ENCODE measurements at regions not wholly inside any gene's neighbourhood (a gene's known extent, or its start where the extent isn't known, plus 50 kb on each side); places are given as distances from the start of the nearest gene placed in this dataset.

DNA sequence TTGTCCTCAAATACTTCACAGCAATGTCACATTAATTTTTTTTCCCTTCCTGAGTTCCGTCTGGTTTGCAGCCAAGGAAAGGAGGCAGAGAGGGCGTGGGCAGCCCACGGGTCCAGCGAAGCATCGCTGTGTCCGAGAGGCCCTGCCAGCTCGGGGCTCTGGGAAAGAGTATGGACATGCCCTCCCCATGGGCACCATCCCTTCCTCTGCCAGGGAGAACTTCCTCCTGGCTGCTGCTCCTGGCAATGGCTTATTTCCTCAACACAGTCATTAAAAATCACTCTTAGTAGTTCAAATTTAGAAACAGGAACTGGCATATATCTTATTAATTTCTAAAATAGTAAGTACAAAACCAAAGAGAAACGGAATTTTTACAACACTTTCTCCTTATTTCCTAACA is 115.4 kb downstream of the RIPK4 start:
- no peak for DNase-seq

DNA sequence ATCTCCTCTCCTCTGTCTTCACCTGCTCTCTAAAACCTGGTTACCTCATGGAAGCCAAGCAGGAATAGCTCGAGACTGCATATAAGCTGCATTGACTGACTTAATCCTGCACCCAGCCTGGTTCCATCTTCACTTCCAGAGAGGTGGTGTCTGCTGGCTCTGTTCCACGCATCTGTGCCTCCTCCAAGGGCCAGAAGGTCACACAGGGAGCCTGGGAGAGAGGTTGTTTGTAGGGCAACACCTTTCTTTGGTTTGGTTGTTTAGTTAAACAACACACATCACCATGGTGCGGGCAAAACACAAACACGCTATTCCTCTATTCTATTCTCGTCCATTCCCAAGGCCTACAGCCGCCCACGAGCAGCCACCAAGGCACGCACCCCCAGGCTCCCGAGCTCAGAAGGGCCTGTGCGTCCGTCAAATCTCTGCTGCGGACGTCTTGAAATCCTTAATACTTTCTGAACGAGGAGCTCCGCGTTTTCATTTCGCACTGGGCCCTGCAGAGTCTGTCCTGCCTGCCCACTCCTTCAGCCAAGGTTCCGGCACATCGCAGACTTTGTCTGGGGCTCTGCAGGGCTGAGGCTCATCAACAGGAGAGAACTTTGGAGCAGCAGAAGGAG is 116.2 kb downstream of the RIPK4 start:
- DNase-seq, result no peak

DNA sequence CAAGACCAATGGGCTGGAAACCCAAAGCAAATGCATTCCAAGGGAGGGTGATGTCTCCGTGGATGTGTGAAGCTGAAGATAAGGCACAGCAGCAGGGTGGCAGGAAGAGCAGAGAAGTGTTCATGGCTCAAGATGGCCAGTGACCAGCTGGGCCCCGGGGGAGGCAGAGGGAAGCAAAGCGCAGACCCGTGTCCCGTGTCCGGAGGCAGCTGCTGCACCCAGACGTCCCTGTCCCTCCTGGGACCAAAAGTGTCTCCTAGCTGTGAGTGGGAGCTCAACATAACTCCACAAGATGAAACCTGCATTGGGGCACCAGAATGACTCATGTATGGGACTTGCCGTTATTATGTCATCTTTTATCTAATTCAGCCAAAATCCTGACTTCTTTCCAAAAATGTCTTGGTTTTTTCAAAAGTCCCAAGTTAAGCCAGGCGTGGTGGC is 118.2 kb downstream of the RIPK4 start:
- peak; percentile 30 for DNase-seq

DNA sequence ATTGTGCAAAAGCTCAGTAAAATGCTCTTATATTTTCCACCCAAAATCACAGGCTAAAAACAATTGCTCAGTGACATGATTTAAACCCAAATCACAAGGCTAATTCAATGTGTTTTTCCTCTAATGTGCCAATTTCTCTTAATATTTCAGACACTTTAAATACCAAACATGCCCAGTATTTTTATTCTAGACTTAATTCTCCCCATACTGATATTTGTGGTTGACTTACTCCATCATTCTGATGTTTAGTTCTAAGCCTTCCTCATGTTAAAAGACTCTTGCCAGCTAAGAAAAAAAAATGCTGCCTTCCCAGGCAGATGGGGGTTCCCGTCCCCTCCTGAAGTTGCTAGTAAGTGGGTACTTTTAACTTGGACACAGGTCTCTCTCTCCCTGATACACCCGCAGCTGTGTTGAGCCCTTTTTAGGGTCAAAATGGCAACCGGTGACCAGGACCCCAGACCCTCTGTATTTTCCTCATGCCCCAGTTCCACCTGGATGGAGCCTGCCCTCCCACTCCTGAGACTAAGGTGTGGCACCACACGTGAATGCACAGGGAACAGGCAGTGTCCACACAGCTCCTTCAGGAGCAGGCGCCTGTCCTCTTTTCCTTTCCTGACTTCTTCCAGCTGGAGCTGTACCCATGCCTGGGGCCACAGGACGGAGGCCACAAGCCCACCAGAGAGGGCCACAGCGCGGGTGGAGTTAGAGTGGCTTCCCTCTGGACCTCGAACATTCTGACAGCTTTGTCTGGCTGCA is 118.9 kb downstream of the RIPK4 start:
- no peak for DNase-seq

GRCh38 chr21:41643246-41643966 is 123.4 kb downstream of the RIPK4 start:
- no peak for DNase-seq

DNA sequence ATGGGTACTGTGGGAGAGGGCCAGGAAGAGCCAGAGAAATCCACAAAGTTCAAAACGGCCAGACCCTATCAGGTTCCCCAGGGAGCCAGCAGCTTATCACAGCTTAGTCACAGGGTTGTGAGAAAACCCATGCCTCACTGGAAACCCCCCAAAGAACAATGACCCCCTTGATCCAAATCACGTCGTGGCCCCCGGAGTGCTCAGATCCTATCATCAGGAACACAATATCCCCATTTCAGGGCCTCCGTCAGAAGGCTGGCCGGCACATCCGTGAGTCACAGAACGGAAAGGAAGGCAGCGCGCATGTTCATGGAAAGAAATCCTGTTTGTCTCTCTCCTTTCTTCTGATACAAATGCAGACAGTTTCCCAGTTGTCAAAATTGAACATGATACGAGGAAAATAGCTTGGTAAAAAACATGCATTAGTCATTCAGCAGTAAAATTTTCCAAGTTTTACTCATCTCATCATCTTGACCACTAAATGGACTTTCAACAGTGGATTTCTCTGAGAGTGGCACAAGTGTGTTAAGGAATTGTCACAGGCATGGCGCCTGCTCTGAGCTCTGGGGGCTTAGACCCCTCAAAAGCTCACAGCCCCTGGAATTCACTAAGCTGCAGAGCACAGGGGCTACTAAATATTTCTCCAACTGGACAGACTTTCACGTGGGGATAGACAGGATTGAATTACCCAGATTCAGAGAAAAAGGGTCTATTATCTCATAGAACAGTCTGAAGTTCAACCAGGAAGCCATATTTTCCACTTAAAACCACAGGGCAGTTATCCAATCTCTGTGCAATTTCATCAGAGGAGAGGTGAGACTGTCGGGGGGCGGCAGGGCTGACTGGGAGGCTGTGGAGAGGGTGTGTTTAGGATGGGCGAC is 124.8 kb downstream of the RIPK4 start:
- DNase-seq, result no peak

DNA sequence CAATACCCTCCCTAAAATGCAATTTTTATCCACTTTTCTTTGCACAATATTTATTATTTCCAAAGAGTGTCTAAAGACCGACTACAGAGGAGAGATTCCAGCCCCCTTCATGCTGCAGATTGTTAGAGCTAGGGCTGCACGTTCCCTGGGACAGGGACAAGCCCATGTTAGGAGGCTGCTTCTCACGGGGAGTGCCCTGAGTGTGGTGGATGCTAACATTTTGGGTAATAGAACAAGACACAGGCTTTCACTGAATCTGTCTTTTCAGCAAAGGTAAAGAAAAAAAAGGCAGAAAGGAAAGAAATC is 125.4 kb downstream of the RIPK4 start:
- DNase-seq, result no peak

DNA sequence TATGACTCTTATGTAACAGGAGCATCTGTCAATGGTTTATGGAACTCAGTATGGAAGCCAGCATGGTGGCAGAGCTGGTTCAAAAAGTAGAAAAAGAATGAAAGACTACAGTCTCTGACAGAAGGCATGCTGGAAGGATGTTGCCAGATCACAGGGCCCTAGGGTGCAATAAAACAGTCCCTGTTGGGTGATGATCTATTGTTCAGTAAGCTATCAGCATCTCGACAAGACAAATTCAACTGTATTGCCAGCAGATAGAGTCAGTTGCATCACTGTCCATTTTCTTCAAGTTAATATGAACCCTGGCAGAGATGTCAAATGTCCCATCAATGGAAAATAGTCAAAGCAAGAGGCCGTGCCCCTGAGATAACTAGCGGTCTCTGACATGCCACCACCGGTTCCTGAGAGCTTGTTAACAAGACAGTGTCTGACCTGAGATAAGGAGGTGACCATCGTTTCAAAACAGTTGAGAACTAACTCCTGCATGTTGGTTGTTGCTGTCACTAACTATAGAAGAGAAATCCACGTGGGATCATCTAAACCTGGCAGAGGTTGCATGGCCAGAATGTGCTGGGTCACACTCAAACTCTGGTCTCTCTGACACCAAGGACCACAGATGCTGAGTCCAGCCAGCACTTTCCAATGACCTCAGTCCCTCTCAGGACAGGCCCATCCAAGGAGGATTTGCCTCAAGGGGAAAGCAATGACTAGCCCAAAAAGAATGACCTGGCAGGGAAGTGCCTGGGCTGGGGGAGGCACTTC is 125.9 kb downstream of the RIPK4 start:
- peak; percentile 25 for DNase-seq

GRCh38 chr21:41639766-41640165 is 127.1 kb downstream of the RIPK4 start:
- no peak for DNase-seq

DNA sequence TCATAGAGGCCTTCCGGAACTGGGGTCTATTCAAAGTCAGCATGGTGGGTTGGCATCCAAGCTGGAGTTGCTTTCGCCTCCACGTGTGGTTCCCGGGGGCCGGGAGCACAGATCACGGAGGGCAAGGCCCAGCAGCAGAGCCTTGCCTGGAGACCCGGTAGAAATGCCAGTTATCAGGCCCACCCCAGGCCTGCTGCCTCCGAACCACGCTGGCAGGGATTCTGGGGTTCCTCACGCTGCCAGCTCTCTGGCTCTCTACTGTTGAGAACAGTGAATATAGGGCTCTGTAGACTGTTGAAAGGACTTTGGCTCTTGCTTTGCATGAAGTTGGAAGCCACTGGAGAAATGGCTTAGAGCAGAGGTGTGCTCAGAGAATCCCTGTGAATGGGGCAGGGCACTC is 127.5 kb downstream of the RIPK4 start:
- DNase-seq, result no peak

DNA sequence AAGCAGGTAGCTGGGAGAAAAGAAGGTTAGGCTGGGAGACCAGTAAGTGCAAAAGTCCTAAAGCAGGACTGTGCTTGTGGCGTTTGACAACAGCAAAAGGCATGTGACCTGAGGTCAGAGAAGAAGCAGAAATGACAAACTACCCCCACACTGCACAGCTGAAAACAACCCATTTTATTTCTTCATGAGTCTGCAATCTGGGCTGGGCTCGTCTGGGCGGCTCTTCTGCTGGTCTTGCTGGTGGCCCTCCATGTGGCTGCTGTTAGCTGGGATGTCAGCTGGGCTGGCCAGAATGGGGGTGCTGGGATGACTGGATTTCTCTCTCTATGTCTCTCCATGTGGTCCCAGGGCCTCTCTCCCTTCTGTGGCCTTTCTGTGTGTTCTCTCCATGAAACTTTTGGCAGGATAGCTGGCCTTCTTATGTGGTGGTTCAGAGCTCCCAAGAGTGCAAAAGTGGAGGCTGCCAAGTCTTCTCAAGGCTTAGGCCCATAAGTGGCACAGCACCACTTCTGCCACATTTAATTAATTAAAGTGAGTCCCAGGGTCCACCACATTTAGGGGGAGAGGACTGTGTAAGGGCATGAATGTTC is 128.6 kb downstream of the RIPK4 start:
- no peak for DNase-seq

DNA sequence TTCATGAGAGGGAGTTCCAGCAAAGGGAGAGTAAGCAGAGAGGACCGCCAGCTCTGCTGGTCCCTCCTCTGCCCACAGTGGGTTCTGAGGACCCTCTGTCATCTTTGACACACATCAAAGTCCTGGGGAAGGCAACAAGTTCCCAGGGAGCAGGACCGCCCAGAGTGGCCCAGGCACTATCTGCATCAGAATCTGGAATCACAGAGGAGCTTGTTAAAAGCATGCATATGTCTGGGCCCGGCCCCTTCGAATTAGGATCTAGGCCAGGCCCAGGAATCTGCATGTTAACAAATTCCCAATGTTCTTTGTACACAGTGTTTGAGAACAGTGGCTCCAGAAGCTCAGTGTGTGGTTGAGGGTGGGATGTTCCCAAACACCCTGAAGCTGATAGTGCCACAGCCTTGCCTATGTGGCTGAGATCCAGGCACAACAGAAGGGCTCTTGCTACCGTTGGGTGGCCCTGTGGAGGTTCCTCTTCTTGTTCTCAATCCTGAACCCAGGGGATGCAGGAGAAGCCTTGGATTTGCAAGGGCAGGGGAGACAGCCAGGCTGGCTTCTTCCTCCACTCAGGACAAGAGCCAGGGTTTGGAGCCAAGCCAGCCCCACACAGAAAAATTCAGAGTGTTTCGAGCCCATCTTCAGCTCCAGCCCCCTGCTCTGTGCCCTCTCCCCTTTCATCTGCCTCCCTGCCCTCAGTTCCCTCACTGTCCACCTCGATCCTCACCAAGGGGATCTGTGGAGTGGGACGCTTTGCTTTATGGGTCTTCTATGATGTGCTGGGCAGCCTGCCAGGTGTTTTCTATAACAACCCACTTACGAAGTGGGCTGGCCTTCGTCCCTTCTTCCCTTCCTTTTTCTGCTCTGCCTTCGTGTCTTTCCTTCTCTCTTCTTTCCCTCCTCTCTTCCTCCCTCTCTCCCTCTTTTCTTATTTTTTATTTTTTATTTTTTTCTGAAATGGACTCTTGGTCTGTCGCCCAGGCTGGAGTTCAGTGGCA is 129.0 kb upstream of the TMPRSS2 start:
- DNase-seq, result no peak

- no peak for DNase-seq
These were observed 127.9 kb upstream of the TMPRSS2 start for GRCh38 chr21:41635874-41636273.

DNA sequence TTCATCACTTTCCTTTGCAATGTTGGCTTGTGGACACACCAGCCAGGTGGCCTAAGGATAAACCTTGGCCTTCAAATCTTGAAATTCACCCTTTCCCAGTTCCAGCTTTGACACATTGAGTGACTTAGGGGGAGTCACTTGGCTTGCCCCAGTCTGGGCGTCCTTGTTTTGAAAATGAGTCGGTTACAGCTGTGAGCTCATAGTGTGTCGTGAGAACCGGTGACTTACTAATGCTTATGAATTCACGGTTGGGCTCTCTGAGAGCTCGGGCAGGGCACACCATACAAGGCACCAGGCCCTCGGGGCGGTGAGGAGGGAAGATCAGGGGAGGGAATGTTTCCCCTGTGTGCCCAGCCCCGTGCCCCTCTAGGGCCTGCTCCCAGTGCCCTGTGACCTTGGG is 126.9 kb upstream of the TMPRSS2 start:
- DNase-seq, result no peak

DNA sequence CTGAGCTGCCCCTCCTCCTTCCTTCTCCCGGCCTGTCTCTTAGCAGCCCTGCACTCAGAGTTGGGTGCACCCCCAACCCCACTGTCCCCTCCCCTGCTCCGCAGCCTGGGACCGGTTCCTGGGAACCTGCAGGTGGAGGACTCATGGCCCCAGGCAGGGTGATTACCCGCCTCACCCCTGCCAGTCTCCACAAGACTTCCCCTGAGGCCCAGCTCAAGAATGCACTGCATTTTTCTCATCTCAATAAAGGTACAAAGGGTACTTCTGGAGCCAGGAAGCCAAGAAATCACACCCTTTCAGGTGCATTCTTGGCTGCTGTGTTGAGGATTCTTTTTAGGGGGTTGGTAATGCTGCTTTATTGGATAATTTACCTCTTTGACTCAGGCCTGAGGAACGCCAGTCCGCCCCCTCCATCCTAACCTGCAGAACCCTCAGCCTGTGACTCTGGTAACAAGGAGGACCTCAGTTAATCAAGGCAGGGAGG is 126.3 kb upstream of the TMPRSS2 start:
- no peak for DNase-seq

DNA sequence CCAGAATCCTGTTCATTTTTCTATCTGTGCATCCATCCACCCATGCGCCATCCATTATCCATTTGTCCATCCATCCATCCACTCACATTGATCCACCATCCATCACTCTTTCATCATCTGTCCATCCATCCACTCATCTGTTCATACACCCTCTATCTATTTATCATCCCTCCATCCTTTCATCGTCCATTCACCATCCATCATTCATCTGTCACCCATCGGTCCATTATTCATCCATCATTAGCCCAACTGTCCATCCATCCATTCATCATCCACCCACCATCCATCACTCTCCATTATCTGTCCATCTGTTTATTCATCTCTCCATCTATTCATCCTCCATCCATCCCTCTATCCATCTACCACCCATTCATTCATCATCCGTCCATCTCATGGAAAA is 125.7 kb upstream of the TMPRSS2 start:
- DNase-seq, result no peak

DNA sequence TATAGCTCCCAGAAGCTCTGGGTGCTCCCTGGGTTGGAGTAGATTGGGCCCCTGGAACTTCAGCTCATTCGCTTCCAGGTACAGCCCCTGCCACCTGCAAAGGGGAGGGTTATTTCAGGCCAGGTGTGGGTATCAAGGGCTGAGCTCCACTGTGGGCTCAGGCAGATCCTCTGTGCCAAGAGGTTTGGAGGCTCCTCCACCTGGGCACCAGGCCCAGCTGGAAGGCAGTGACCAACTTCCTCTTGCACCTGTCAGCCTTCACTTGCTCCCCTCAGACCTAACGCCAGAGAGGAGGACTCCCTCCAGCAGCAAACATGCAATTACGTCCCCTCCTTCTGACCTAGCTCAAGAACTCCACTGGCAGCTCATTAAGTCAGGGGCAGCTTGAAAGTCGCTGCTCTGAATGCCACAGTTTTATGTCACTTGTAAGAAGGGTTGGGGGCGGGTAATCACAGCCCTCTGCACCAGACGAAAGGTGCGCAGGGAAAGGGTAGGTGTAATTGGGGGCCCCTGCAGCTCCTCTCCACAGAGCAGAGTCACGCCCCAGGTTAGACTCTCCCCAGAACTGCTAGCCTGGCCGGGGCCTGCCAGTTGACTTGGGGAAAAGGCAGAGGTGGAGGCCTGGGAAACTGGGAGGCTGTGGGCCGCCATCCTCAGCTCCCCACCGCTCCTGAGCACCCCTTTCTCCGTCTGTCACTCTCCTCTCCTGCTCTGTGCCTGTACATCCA is 125.0 kb upstream of the TMPRSS2 start:
- DNase-seq, result no peak

- DNase-seq, result no peak
These were observed 123.9 kb upstream of the TMPRSS2 start for GRCh38 chr21:41631564-41632461.

- no peak for DNase-seq
These were observed 123.0 kb upstream of the TMPRSS2 start for GRCh38 chr21:41630917-41631316.
